Liver (tissue), 8 donors: ENCODE measurements at regions not wholly inside any gene's neighbourhood (a gene's known extent, or its start where the extent isn't known, plus 50 kb on each side); places are given as distances from the start of the nearest gene placed in this dataset.

Experiments used
- DNase-seq: peaks from one replicate; pipeline ENCODE4 v3.0.0-alpha.2; 2017; ENCODE audit warnings: low spot score
- H3K27ac ChIP-seq, 2 donors: one replicate each; pipeline ENCODE4 v1.7.0; 2013; ENCODE audit warnings: inconsistent platforms in 2 of 2, low read length in 2 of 2, control low read depth in 1 of 2, low read depth in 1 of 2, mild to moderate bottlenecking in 1 of 2
- H3K27me3 ChIP-seq, 4 donors: one replicate each; pipeline versions ENCODE4 v1.6.1 to v1.7.0; 2013; ENCODE audit warnings: low read length in 3 of 4, inconsistent platforms in 1 of 4, mild to moderate bottlenecking in 1 of 4, moderate library complexity in 1 of 4; ENCODE audit not compliant: control insufficient read depth in 4 of 4, insufficient read depth in 4 of 4
- H3K36me3 ChIP-seq, 4 donors: one replicate each; pipeline versions ENCODE4 v1.6.1 to v1.7.0; 2013; ENCODE audit warnings: low read length in 3 of 4, mild to moderate bottlenecking in 3 of 4, low read depth in 1 of 4, moderate library complexity in 1 of 4; ENCODE audit not compliant: control insufficient read depth in 4 of 4, insufficient read depth in 3 of 4
- H3K4me1 ChIP-seq, 4 donors: one replicate each; pipeline versions ENCODE4 v1.6.1 to v1.7.0; 2013; ENCODE audit warnings: low read length in 3 of 4, mild to moderate bottlenecking in 3 of 4, moderate library complexity in 1 of 4; ENCODE audit not compliant: control insufficient read depth in 4 of 4, insufficient read depth in 4 of 4
- H3K4me3 ChIP-seq, 3 donors: one replicate each; pipeline versions ENCODE4 v1.6.1 to v1.7.0; 2013; ENCODE audit warnings: low read length in 3 of 3, control low read depth in 1 of 3, low read depth in 1 of 3, mild to moderate bottlenecking in 1 of 3
- H3K9ac ChIP-seq, 2 donors: one replicate each; pipeline ENCODE4 v1.7.0; 2013; ENCODE audit warnings: low read length in 2 of 2, mild to moderate bottlenecking in 2 of 2, moderate library complexity in 2 of 2, control low read depth in 1 of 2, low read depth in 1 of 2
- H3K9me3 ChIP-seq, 4 donors: one replicate each; pipeline versions ENCODE4 v1.6.1 to v1.7.0; 2013; ENCODE audit warnings: low read length in 3 of 4; ENCODE audit not compliant: control insufficient read depth in 4 of 4
- ATF3 ChIP-seq: IDR thresholded peaks from 2 replicates; pipeline ENCODE4 v1.6.1; 2016; ENCODE audit warnings: antibody characterized with exemption
- CTCF ChIP-seq: fragments of 150-350 bp; IDR thresholded peaks from 2 replicates; pipeline ENCODE4 v1.5.1; 2017; ENCODE audit warnings: improper control_type of control experiment, low read depth, low read length; ENCODE audit not compliant: missing input control
- EGR1 ChIP-seq, 2 donors: IDR thresholded peaks; 2 replicates each; pipeline ENCODE4 v1.6.1; 2016 to 2018; ENCODE audit warnings: antibody characterized with exemption in 2 of 2, low read depth in 2 of 2
- FOXA1 ChIP-seq: IDR thresholded peaks from 2 replicates; pipeline ENCODE4 v1.6.1; 2016; ENCODE audit warnings: antibody characterized with exemption
- FOXA2 ChIP-seq: IDR thresholded peaks from 2 replicates; pipeline ENCODE4 v1.6.1; 2016; ENCODE audit warnings: antibody characterized with exemption
- GABPA ChIP-seq, 2 donors: IDR thresholded peaks in 1 of 2; conservative IDR thresholded peaks in 1 of 2; 2 replicates each; pipeline ENCODE4 v1.6.1; 2016; ENCODE audit warnings: antibody characterized with exemption in 2 of 2, mild to moderate bottlenecking in 1 of 2, moderate library complexity in 1 of 2
- HNF4A ChIP-seq, 2 donors: conservative IDR thresholded peaks; 2 replicates each; pipeline ENCODE4 v1.6.1; 2016; ENCODE audit warnings: antibody characterized with exemption in 2 of 2, mild to moderate bottlenecking in 2 of 2
- HNF4G ChIP-seq: IDR thresholded peaks from 2 replicates; pipeline ENCODE4 v1.6.1; 2016; ENCODE audit warnings: antibody characterized with exemption
- JUND ChIP-seq, 2 donors: IDR thresholded peaks; 2 replicates each; pipeline ENCODE4 v1.6.1; 2016; ENCODE audit warnings: antibody characterized with exemption in 2 of 2
- MAX ChIP-seq: IDR thresholded peaks from 2 replicates; pipeline ENCODE4 v1.6.1; 2016; ENCODE audit warnings: antibody characterized with exemption
- NR2F2 ChIP-seq: IDR thresholded peaks from 2 replicates; pipeline ENCODE4 v1.6.1; 2016; ENCODE audit warnings: antibody characterized with exemption
- RAD21 ChIP-seq, 2 donors: IDR thresholded peaks; 2 replicates each; pipeline ENCODE4 v1.6.1; 2016; ENCODE audit warnings: antibody characterized with exemption in 2 of 2, mild to moderate bottlenecking in 2 of 2
- REST ChIP-seq: IDR thresholded peaks from 2 replicates; pipeline ENCODE4 v1.6.1; 2016; ENCODE audit warnings: antibody characterized with exemption, mild to moderate bottlenecking
- SP1 ChIP-seq: IDR thresholded peaks from 2 replicates; pipeline ENCODE4 v1.6.1; 2018; ENCODE audit warnings: antibody characterized with exemption, mild to moderate bottlenecking
- TAF1 ChIP-seq: conservative IDR thresholded peaks from 2 replicates; pipeline ENCODE4 v1.6.1; 2016; ENCODE audit warnings: antibody characterized with exemption, mild to moderate bottlenecking
- YY1 ChIP-seq: IDR thresholded peaks from 2 replicates; pipeline ENCODE4 v1.6.1; 2016; ENCODE audit warnings: antibody characterized with exemption, mild to moderate bottlenecking
- ZBTB33 ChIP-seq: IDR thresholded peaks from 2 replicates; pipeline ENCODE4 v1.6.1; 2016; ENCODE audit warnings: antibody characterized with exemption
- whole genome bisulfite sequencing: extraction: QIAGEN DNeasy Blood & Tissue Kit; methylation state at CpG from one replicate; pipeline ENCODE4 v1.1.7; 2013; 5-methylcytosine and 5-hydroxymethylcytosine counted together
- donor health status: healthy.
- donor health status: healthy.
- donor health status: healthy.
- donor health status: healthy.
- donor health status: healthy.

- TF ChIP-seq REST: no peak
Observed at GRCh38 chr11:119550053-119550752, 127.2 kb upstream of the THY1 start (continued).

GRCh38 chr11:119547511-119547910 is 124.5 kb upstream of the THY1 start:
- Histone ChIP-seq H3K27ac (no peak overlapping the region), H3K4me3 (no peak overlapping the region), H3K4me1 (no peaks in the 10 kb centered on the region), H3K36me3 (no peaks in the 10 kb centered on the region), H3K9ac (no peak overlapping the region), H3K27me3 (no peaks in the 10 kb centered on the region), H3K9me3 (peaks cover 0 to 14% (median 2%) of the 10 kb centered on the region in 4 donors)
- TF ChIP-seq TAF1 (no peak), EGR1 (IDR thresholded peaks at IDR 0.05; ENCODE audit: low read depth in 2 of 2) (no peak), CTCF (no peak), HNF4A (conservative IDR thresholded peaks at IDR 0.05) (no peak), RAD21 (IDR thresholded peaks at IDR 0.05) (no peak), FOXA2 (no peak), ATF3 (no peak), NR2F2 (no peak), YY1 (no peak), FOXA1 (no peak), HNF4G (no peak), REST (no peak), GABPA (IDR thresholded peaks at IDR 0.05 in 1 of 2, conservative IDR thresholded peaks at IDR 0.05 in 1 of 2) (no peak), ZBTB33 (no peak), SP1 (no peak), JUND (IDR thresholded peaks at IDR 0.05) (no peak), MAX (no peak)
- no peak for DNase-seq
- WGBS: 80% methylated on average over 5 of the region's 5 CpGs
